Mesenchymal stem cell (in vitro differentiated cells and primary cell): ENCODE measurements at regions not wholly inside any gene's neighbourhood (a gene's known extent, or its start where the extent isn't known, plus 50 kb on each side); places are given as distances from the start of the nearest gene placed in this dataset.

Experiments used
- DNase-seq: peaks from one replicate; pipeline ENCODE4 v3.0.0-alpha.2; 2013
- H2AFZ ChIP-seq: one replicate; pipeline ENCODE4 v1.6.1; 2013; ENCODE audit warnings: low read depth, mild to moderate bottlenecking, control low read depth, inconsistent platforms, low read length, moderate library complexity
- H2AK5ac ChIP-seq: 2 replicates; pipeline ENCODE4 v1.6.1; 2013; ENCODE audit warnings: low read length, moderate library complexity, mild to moderate bottlenecking, inconsistent platforms; ENCODE audit not compliant: severe bottlenecking
- H2BK120ac ChIP-seq: one replicate; pipeline ENCODE4 v1.6.1; 2013; ENCODE audit warnings: low read depth, mild to moderate bottlenecking, inconsistent platforms, low read length, moderate library complexity
- H2BK12ac ChIP-seq, 2 experiments: one replicate each; pipeline ENCODE4 v1.6.1; 2013; ENCODE audit warnings: inconsistent platforms in 2 of 2, low read length in 2 of 2, mild to moderate bottlenecking in 2 of 2, moderate library complexity in 2 of 2, control low read depth in 1 of 2
- H2BK15ac ChIP-seq: one replicate; pipeline ENCODE4 v1.6.1; 2013; ENCODE audit warnings: mild to moderate bottlenecking, low read depth, inconsistent platforms; ENCODE audit not compliant: poor library complexity, severe bottlenecking
- H2BK5ac ChIP-seq: 2 replicates; pipeline ENCODE4 v1.6.1; 2013; ENCODE audit warnings: low read depth, mild to moderate bottlenecking, low read length, control low read depth, inconsistent platforms; ENCODE audit not compliant: poor library complexity, severe bottlenecking
- H3K14ac ChIP-seq, 2 experiments: one replicate each; pipeline ENCODE4 v1.6.1; 2013; ENCODE audit warnings: inconsistent platforms in 2 of 2, low read length in 2 of 2, control low read depth in 1 of 2, mild to moderate bottlenecking in 1 of 2, moderate library complexity in 1 of 2
- H3K18ac ChIP-seq, 2 experiments: one replicate each; pipeline ENCODE4 v1.6.1; 2013; ENCODE audit warnings: inconsistent platforms in 2 of 2, low read length in 2 of 2, control low read depth in 1 of 2, low read depth in 1 of 2, mild to moderate bottlenecking in 1 of 2
- H3K23ac ChIP-seq, 2 experiments: one replicate each; pipeline ENCODE4 v1.6.1; 2013; ENCODE audit warnings: inconsistent platforms in 2 of 2, low read length in 2 of 2, mild to moderate bottlenecking in 2 of 2, moderate library complexity in 2 of 2, control low read depth in 1 of 2
- H3K27ac ChIP-seq: 2 replicates; pipeline ENCODE4 v1.5.1; 2013; ENCODE audit warnings: mild to moderate bottlenecking, moderate library complexity, low read length, control low read depth, inconsistent platforms; ENCODE audit not compliant: poor library complexity, severe bottlenecking
- H3K27me3 ChIP-seq, 2 experiments: 2 replicates each; pipeline versions ENCODE4 v1.6.1 to v1.7.0; 2013; ENCODE audit warnings: low read length in 2 of 2, mild to moderate bottlenecking in 2 of 2, moderate library complexity in 2 of 2, control low read depth in 1 of 2, inconsistent platforms in 1 of 2; ENCODE audit not compliant: control insufficient read depth in 1 of 2, insufficient read depth in 1 of 2
- H3K36me3 ChIP-seq, 2 experiments: 2 replicates each; pipeline versions ENCODE4 v1.6.1 to v1.7.0; 2013; ENCODE audit warnings: low read length in 2 of 2, control low read depth in 1 of 2, inconsistent platforms in 1 of 2, low read depth in 1 of 2, mild to moderate bottlenecking in 1 of 2; ENCODE audit not compliant: insufficient read depth in 2 of 2, control insufficient read depth in 1 of 2
- H3K4ac ChIP-seq, 2 experiments: one replicate each; pipeline ENCODE4 v1.6.1; 2013; ENCODE audit warnings: inconsistent platforms in 2 of 2, low read length in 2 of 2, mild to moderate bottlenecking in 2 of 2, moderate library complexity in 2 of 2, control low read depth in 1 of 2, low read depth in 1 of 2
- H3K4me1 ChIP-seq: 2 replicates; pipeline ENCODE4 v1.6.1; 2013; ENCODE audit warnings: low read depth, low read length, control low read depth; ENCODE audit not compliant: control insufficient read depth, insufficient read depth
- H3K4me2 ChIP-seq: 2 replicates; pipeline ENCODE4 v1.6.1; 2013; ENCODE audit warnings: low read length, mild to moderate bottlenecking, inconsistent platforms; ENCODE audit not compliant: poor library complexity, severe bottlenecking
- H3K4me3 ChIP-seq, 2 experiments: 2 replicates each; pipeline versions ENCODE4 v1.5.1 to v1.7.0; 2013; ENCODE audit warnings: low read length in 2 of 2, mild to moderate bottlenecking in 2 of 2, control low read depth in 1 of 2, low read depth in 1 of 2; ENCODE audit not compliant: insufficient read depth in 1 of 2
- H3K79me1 ChIP-seq: replicated peaks from 2 replicates; pipeline ENCODE4 v1.6.1; 2013; ENCODE audit warnings: mild to moderate bottlenecking, control low read depth, low read length, inconsistent platforms; ENCODE audit not compliant: poor library complexity, severe bottlenecking
- H3K9ac ChIP-seq: 2 replicates; pipeline ENCODE4 v1.7.0; 2013; ENCODE audit warnings: mild to moderate bottlenecking, low read length, moderate library complexity
- H3K9me3 ChIP-seq: 2 replicates; pipeline ENCODE4 v1.7.0; 2013; ENCODE audit warnings: mild to moderate bottlenecking, low read length; ENCODE audit not compliant: control insufficient read depth
- H4K8ac ChIP-seq: one replicate; pipeline ENCODE4 v1.6.1; 2013; ENCODE audit warnings: inconsistent platforms, mild to moderate bottlenecking, low read length, moderate library complexity
- H4K91ac ChIP-seq: one replicate; pipeline ENCODE4 v1.6.1; 2013; ENCODE audit warnings: mild to moderate bottlenecking, low read length, inconsistent platforms
- WGBS: methylation state at CpG from one replicate; pipeline ENCODE4 v1.1.7; 2013; ENCODE audit warnings: mixed read lengths; 5-methylcytosine and 5-hydroxymethylcytosine counted together

- no peak for DNase-seq
- Histone ChIP-seq H3K23ac (no peak overlapping the region), H3K14ac (no peak overlapping the region), H4K91ac (no peak overlapping the region), H3K9ac (no peak overlapping the region), H3K9me3 (no peaks in the 10 kb centered on the region), H3K27ac (no peak overlapping the region), H3K36me3 (no peaks in the 10 kb centered on the region), H3K4me1 (peaks cover 3% of the 10 kb centered on the region), H3K4me3 (no peak overlapping the region), H2BK5ac (no peak overlapping the region), H3K4ac (no peak overlapping the region), H3K18ac (no peak overlapping the region), H3K79me1 (peaks cover 9% of the 10 kb centered on the region), H2BK15ac (no peak overlapping the region), H2AK5ac (peak overlapping the region; percentile 22), H2BK12ac (no peak overlapping the region), H2AFZ (no peak overlapping the region), H3K4me2 (no peak overlapping the region), H2BK120ac (no peak overlapping the region), H4K8ac (no peak overlapping the region), H3K27me3 (no peaks in the 10 kb centered on the region)
- 79% methylated on average over 7 of the region's 7 CpGs for WGBS
Measured at GRCh38 chr13:99634672-99635071, 133.4 kb downstream of the TM9SF2 start.

GRCh38 chr13:99630269-99630898 is 129.1 kb downstream of the TM9SF2 start:
- Histone ChIP-seq H2BK120ac (no peak overlapping the region), H3K36me3 (no peaks in the 10 kb centered on the region), H3K79me1 (peaks cover 11% of the 10 kb centered on the region), H3K14ac (no peak overlapping the region), H2BK12ac (no peak overlapping the region), H2AK5ac (no peak overlapping the region), H3K9ac (no peak overlapping the region), H2AFZ (no peak overlapping the region), H3K18ac (no peak overlapping the region), H3K23ac (no peak overlapping the region), H3K4me2 (no peak overlapping the region), H2BK5ac (no peak overlapping the region), H3K9me3 (no peaks in the 10 kb centered on the region), H2BK15ac (no peak overlapping the region), H3K4me3 (no peak overlapping the region), H4K91ac (no peak overlapping the region), H3K4ac (no peak overlapping the region), H4K8ac (no peak overlapping the region), H3K27ac (no peak overlapping the region), H3K27me3 (no peaks in the 10 kb centered on the region), H3K4me1 (peaks cover 3% of the 10 kb centered on the region)
- 60% methylated on average over 2 of the region's 3 CpGs for WGBS
- no peak for DNase-seq

- DNase-seq: no peak
- Histone ChIP-seq H2AFZ (no peak overlapping the region), H2BK5ac (no peak overlapping the region), H2BK120ac (no peak overlapping the region), H3K4me2 (no peak overlapping the region), H3K18ac (no peak overlapping the region), H3K9ac (no peak overlapping the region), H2BK15ac (no peak overlapping the region), H3K14ac (no peak overlapping the region), H3K27me3 (no peaks in the 10 kb centered on the region), H3K4ac (no peak overlapping the region), H3K23ac (no peak overlapping the region), H3K27ac (no peak overlapping the region), H3K4me3 (no peak overlapping the region), H3K36me3 (no peaks in the 10 kb centered on the region), H3K4me1 (peaks cover 3% of the 10 kb centered on the region), H4K8ac (no peak overlapping the region), H3K9me3 (no peaks in the 10 kb centered on the region), H2BK12ac (no peak overlapping the region), H2AK5ac (no peak overlapping the region), H3K79me1 (peaks cover 9% of the 10 kb centered on the region), H4K91ac (no peak overlapping the region)
- WGBS: 92% methylated on average over 5 of the region's 5 CpGs
Measured at GRCh38 chr13:99629641-99630040, 128.4 kb downstream of the TM9SF2 start.

- Histone ChIP-seq H2AFZ (no peak overlapping the region), H3K27ac (peak overlapping the region; percentile 25), H2BK12ac (no peak overlapping the region), H2BK120ac (no peak overlapping the region), H3K36me3 (no peaks in the 10 kb centered on the region), H3K9ac (no peak overlapping the region), H2BK15ac (no peak overlapping the region), H3K23ac (no peak overlapping the region), H4K8ac (no peak overlapping the region), H4K91ac (no peak overlapping the region), H3K14ac (no peak overlapping the region), H3K4me2 (no peak overlapping the region), H3K4me1 (peaks cover 3% of the 10 kb centered on the region), H2BK5ac (no peak overlapping the region), H3K79me1 (peaks cover 9% of the 10 kb centered on the region), H3K27me3 (no peaks in the 10 kb centered on the region), H2AK5ac (no peak overlapping the region), H3K9me3 (no peaks in the 10 kb centered on the region), H3K18ac (no peak overlapping the region), H3K4me3 (no peak overlapping the region), H3K4ac (no peak overlapping the region)
- no peak for DNase-seq
Measured at GRCh38 chr13:99628442-99628841, 127.2 kb downstream of the TM9SF2 start.
